Endodermal cell (in vitro differentiated cells): ENCODE measurements at regions not wholly inside any gene's neighbourhood (a gene's known extent, or its start where the extent isn't known, plus 50 kb on each side); places are given as distances from the start of the nearest gene placed in this dataset.

Experiments
- DNase-seq: peaks from one replicate; pipeline ENCODE4 v3.0.0-alpha.2; 2017
- H3K27ac ChIP-seq: 2 replicates; pipeline ENCODE4 v1.5.1; 2013; ENCODE audit warnings: mild to moderate bottlenecking, low read depth, low read length, moderate library complexity
- H3K27me3 ChIP-seq: 2 replicates; pipeline ENCODE4 v1.6.1; 2013; ENCODE audit warnings: mild to moderate bottlenecking, low read length, moderate library complexity; ENCODE audit not compliant: insufficient read depth, control insufficient read depth, poor library complexity, severe bottlenecking
- H3K36me3 ChIP-seq: 2 replicates; pipeline ENCODE4 v1.7.0; 2013; ENCODE audit warnings: mild to moderate bottlenecking, low read length, moderate library complexity; ENCODE audit not compliant: control insufficient read depth, insufficient read depth
- H3K4me1 ChIP-seq: one replicate; pipeline ENCODE4 v1.7.0; 2013; ENCODE audit warnings: low read length; ENCODE audit not compliant: control insufficient read depth, insufficient read depth
- H3K4me3 ChIP-seq: 2 replicates; pipeline ENCODE4 v1.5.1; 2013; ENCODE audit warnings: mild to moderate bottlenecking, low read length, moderate library complexity
- H3K9ac ChIP-seq: 2 replicates; pipeline ENCODE4 v1.6.1; 2013; ENCODE audit warnings: mild to moderate bottlenecking, low read length, moderate library complexity; ENCODE audit not compliant: poor library complexity, severe bottlenecking; ENCODE audit errors: extremely low read depth
- H3K9me3 ChIP-seq: 2 replicates; pipeline ENCODE4 v1.6.1; 2013; ENCODE audit warnings: mild to moderate bottlenecking, low read length, moderate library complexity; ENCODE audit not compliant: control insufficient read depth
- H3K27ac Mint-ChIP-seq: 2 replicates; pipeline ENCODE4 v1.8.0; 2020; ENCODE audit warnings: mixed read lengths
- H3K27me3 Mint-ChIP-seq: 2 replicates; pipeline ENCODE4 v1.8.0; 2021; ENCODE audit warnings: mild to moderate bottlenecking, mixed read lengths; ENCODE audit not compliant: insufficient read depth
- H3K36me3 Mint-ChIP-seq: 2 replicates; pipeline ENCODE4 v1.8.0; 2020; ENCODE audit warnings: low read depth, mixed read lengths
- H3K4me1 Mint-ChIP-seq: 2 replicates; pipeline ENCODE4 v1.8.0; 2020; ENCODE audit warnings: mixed read lengths
- H3K4me3 Mint-ChIP-seq: 2 replicates; pipeline ENCODE4 v1.8.0; 2020; ENCODE audit warnings: mild to moderate bottlenecking, moderate library complexity, mixed read lengths
- H3K9me3 Mint-ChIP-seq: 2 replicates; pipeline ENCODE4 v1.8.0; 2020; ENCODE audit warnings: mild to moderate bottlenecking, mixed read lengths
- WGBS, 2 experiments: methylation state at CpG; one replicate each; pipeline versions ENCODE4 v1.1.5 to v1.1.7; 2013; ENCODE audit warnings: missing lambda C conversion rate in 2 of 2, mixed read lengths in 1 of 2; ENCODE audit not compliant: insufficient coverage in 1 of 2, insufficient read length in 1 of 2; 5-methylcytosine and 5-hydroxymethylcytosine counted together
- TF ChIP-seq, protein P1 (sequence below): fragments of 200-600 bp; sonication (generic); conservative IDR thresholded peaks from 2 replicates; pipeline ENCODE4 v1.5.0; 2021; ENCODE audit warnings: antibody characterized with exemption, mild to moderate bottlenecking

DNA sequence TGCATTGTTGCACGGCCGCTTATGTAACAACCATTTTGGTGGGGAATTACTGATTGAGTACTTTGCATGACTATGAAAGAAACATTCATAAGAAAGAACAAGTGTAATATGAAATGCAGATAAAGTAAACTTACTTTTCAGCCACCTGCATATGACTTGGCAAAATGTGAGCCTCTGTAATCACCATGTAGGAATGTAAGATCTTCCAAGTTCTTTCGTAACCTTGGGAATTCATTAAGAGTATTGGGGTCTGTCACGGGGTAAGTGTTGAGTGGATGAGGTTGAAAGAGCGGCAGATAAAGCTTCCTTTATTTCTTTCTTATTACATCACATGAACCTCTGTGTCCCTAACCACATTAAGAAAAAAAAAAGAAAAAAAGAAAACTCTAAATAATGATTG is 348.5 kb upstream of the NR3C2 start:
- 93 to 100% methylated on average over 3 of the region's 5 CpGs for WGBS, 2 experiments
- Mint-ChIP-seq H3K27ac (no peak overlapping the region), H3K9me3 (no peaks in the 10 kb centered on the region), H3K36me3 (no peaks in the 10 kb centered on the region), H3K4me3 (no peak overlapping the region), H3K27me3 (no peaks in the 10 kb centered on the region), H3K4me1 (peaks cover 10% of the 10 kb centered on the region)
- H3K36me3 ChIP-seq = no peaks in the 10 kb centered on the region
- TF ChIP-seq, protein P1, sequence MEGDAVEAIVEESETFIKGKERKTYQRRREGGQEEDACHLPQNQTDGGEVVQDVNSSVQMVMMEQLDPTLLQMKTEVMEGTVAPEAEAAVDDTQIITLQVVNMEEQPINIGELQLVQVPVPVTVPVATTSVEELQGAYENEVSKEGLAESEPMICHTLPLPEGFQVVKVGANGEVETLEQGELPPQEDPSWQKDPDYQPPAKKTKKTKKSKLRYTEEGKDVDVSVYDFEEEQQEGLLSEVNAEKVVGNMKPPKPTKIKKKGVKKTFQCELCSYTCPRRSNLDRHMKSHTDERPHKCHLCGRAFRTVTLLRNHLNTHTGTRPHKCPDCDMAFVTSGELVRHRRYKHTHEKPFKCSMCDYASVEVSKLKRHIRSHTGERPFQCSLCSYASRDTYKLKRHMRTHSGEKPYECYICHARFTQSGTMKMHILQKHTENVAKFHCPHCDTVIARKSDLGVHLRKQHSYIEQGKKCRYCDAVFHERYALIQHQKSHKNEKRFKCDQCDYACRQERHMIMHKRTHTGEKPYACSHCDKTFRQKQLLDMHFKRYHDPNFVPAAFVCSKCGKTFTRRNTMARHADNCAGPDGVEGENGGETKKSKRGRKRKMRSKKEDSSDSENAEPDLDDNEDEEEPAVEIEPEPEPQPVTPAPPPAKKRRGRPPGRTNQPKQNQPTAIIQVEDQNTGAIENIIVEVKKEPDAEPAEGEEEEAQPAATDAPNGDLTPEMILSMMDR = no peak
- no peak for DNase-seq
- H3K9me3 ChIP-seq = no peaks in the 10 kb centered on the region
- H3K9ac ChIP-seq = no peak overlapping the region
- H3K27ac ChIP-seq = no peak overlapping the region
- no peak overlapping the region for H3K4me3 ChIP-seq
- H3K4me1 ChIP-seq = peaks cover 4% of the 10 kb centered on the region
- no peaks in the 10 kb centered on the region for H3K27me3 ChIP-seq

DNA sequence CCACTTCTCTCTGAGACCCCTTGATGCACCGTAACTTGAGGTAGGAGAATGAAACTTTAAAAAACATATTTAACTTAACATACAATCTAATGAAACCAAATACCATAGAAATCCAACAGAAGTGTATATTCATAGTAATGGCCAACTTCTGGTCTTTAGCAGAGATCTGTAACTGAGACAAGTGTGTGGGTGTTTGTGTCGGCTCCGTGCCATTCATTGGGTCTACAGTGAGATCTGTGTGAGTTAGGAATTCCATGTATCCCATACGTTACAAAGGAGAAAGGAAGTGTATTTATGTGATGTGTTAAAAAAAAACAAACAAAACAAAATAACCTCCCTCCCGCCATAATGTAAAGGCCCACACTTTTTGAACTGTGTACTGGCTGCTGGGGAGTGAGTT is 348.0 kb upstream of the NR3C2 start:
- peaks cover 5% of the 10 kb centered on the region for H3K4me1 Mint-ChIP-seq
- no peaks in the 10 kb centered on the region for H3K9me3 Mint-ChIP-seq
- H3K4me1 ChIP-seq = peaks cover under 1% of the 10 kb centered on the region
- peaks cover 4% of the 10 kb centered on the region for H3K27me3 Mint-ChIP-seq
- no peaks in the 10 kb centered on the region for H3K36me3 ChIP-seq
- no peak overlapping the region for H3K27ac Mint-ChIP-seq
- WGBS, 2 experiments = 89% methylated on average over 4 of the region's 5 CpGs; no CpG with 5 or more reads in 1 of the 2 experiments
- no peak overlapping the region for H3K4me3 ChIP-seq
- TF ChIP-seq, protein P1 = no peak
- no peak overlapping the region for H3K9ac ChIP-seq
- no peak for DNase-seq
- H3K27me3 ChIP-seq = no peaks in the 10 kb centered on the region
- no peak overlapping the region for H3K27ac ChIP-seq
- H3K4me3 Mint-ChIP-seq = no peak overlapping the region
- no peaks in the 10 kb centered on the region for H3K9me3 ChIP-seq
- no peaks in the 10 kb centered on the region for H3K36me3 Mint-ChIP-seq

GRCh38 chr4:148787831-148788477 is 345.7 kb upstream of the NR3C2 start:
- H3K27ac ChIP-seq = no peak overlapping the region
- no peak for DNase-seq
- no peak overlapping the region for H3K27ac Mint-ChIP-seq
- H3K4me1 ChIP-seq = no peaks in the 10 kb centered on the region
- 61 to 93% methylated on average over 2 of the region's 2 CpGs for WGBS, 2 experiments
- peaks cover 7% of the 10 kb centered on the region for H3K27me3 Mint-ChIP-seq
- no peaks in the 10 kb centered on the region for H3K9me3 Mint-ChIP-seq
- no peaks in the 10 kb centered on the region for H3K4me1 Mint-ChIP-seq
- H3K27me3 ChIP-seq = no peaks in the 10 kb centered on the region
- H3K4me3 Mint-ChIP-seq = no peak overlapping the region
- TF ChIP-seq, protein P1 = no peak
- H3K9me3 ChIP-seq = no peaks in the 10 kb centered on the region
- H3K9ac ChIP-seq = no peak overlapping the region
- H3K36me3 Mint-ChIP-seq = no peaks in the 10 kb centered on the region
- H3K4me3 ChIP-seq = no peak overlapping the region
- no peaks in the 10 kb centered on the region for H3K36me3 ChIP-seq
